GM19468 (cell line): ENCODE measurements at regions not wholly inside any gene's neighbourhood (a gene's known extent, or its start where the extent isn't known, plus 50 kb on each side); places are given as distances from the start of the nearest gene placed in this dataset.
"Not testable (repeated sequence)": the region's sequence is repeated elsewhere in the genome, so short reads cannot be mapped to it uniquely, and the experiment has no call there.

Experiments
- ATAC-seq: cut with Tn5 transposase; IDR thresholded peaks from one replicate; pipeline ENCODE4 v1.9.1; 2021; ENCODE audit warnings: mild to moderate bottlenecking, moderate library complexity, moderate number of reproducible peaks; ENCODE audit not compliant: unreplicated experiment; ENCODE audit errors: extremely low read depth

- no peak for ATAC-seq
These were observed 230.8 kb downstream of the TFAP2B start for GRCh38 chr6:51049288-51049982.

- no peak for ATAC-seq
These were observed 231.6 kb downstream of the TFAP2B start for GRCh38 chr6:51049983-51050877.

- ATAC-seq = not testable (repeated sequence)
These were observed 234.0 kb downstream of the TFAP2B start for GRCh38 chr6:51052716-51053115.

GRCh38 chr6:51055316-51055715, 236.6 kb downstream of the TFAP2B start:
- not testable (repeated sequence) for ATAC-seq

- no peak for ATAC-seq
These were observed 238.6 kb downstream of the TFAP2B start for GRCh38 chr6:51057296-51057695.

- no peak for ATAC-seq
These were observed 241.6 kb downstream of the TFAP2B start for GRCh38 chr6:51060262-51060762.

GRCh38 chr6:51062166-51062722, 243.6 kb downstream of the TFAP2B start:
- no peak for ATAC-seq

DNA sequence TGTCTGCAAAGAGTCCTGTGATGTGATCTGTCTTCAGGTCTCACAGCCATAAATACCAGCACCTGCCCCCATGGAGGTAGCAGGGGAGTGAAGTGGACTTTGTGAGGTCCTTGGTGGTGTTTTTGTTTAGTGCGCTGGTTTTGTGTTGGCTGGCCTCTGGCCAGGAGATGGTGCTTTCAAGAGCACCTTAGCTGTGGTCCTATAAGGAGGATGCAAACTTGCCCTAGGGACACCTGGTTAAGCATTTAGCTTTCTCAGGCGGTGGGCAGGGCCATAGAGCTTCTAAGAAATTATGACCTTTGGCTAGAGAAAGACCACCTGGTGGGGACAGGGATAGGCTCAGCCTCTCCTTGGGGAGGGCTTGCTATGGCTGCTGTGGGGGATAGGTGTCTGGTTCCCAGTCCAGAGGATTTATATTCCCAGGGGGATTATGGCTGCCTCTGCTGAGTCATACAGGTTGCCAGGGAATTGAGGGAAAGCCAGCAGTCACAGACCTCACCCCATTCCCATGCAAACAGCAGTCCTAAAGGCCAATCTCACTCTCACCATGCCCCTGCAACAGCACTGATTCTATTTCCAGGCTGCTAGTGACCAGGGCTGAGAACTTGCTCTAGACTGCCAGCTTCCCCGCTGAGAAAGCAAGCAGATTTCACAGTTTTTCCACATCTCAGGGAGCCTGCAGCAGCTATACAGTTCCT, 259.3 kb downstream of the TFAP2B start:
- ATAC-seq = no peak

DNA sequence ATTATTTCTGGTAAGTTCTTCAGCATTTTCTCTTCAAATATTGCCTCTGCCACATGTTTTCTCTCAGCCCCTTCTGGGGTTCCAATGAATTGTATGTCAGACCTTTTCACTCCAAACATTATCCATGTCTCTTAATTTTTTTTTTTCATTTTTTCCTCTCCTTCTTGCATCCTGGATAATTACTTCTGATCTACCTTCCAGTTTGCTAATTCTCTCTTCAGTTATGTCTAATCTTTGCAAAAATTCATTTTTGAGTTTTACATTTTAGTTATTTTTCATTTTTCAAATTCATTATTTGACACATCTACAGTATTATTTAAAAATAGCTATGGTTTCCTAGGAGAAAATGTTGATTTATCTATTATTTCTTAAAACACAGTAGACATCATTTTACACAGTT, 271.7 kb downstream of the TFAP2B start:
- no peak for ATAC-seq

DNA sequence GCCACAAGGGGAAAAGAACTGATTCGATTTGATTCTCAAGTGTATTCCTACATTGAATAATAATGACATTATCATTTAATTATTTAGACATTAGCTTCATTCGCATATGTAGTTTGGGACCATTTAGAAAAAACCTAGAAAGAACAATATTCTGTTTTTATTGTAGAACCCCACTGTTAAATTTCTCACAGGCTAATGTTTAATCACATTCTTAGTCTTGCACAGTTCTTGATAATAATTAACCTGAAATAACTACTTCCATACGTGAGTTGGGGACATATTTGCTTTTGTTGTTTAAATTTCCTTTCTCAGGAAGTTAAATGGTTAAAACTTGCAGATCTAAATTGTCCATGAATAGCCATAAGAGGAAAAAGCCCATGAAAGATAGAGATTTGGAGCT, 275.2 kb downstream of the TFAP2B start:
- no peak for ATAC-seq

DNA sequence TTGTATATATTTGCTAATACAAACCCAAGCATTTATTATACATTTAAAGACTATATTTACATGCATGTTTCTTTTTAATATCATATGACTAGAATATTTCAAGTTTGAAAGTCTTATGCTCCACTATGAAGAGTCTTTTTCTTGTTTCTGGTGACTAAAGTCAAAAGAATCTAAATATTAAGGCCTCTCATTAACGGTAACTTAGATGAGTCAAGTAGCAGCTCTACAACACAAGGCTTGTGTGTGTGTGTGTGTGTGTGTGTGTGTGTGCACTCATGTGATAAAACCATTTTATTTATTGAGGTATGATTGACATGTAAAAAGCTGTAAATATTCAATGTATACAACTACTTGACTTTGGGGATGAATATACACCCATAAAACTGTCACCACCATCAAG, 275.6 kb downstream of the TFAP2B start:
- no peak for ATAC-seq

DNA sequence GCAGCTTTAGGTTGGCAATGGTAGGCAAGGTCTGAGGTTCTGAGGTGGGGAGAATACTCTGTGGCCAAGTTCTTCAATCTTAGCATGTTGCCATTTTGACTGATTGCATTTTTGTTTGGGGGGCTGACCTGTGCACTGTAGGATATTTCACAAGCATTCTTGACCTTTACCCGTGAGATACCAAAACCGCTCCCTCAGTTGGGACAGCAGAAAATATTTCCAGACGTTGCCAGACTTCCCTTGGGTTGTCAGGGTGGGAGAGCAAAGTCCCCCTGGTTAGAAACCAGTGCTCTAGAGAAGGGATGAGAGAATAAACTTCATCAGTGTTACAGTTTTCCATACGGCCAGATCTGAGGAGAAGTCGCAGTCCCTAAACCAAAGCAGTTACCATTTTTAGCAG, 279.6 kb downstream of the TFAP2B start:
- no peak for ATAC-seq

DNA sequence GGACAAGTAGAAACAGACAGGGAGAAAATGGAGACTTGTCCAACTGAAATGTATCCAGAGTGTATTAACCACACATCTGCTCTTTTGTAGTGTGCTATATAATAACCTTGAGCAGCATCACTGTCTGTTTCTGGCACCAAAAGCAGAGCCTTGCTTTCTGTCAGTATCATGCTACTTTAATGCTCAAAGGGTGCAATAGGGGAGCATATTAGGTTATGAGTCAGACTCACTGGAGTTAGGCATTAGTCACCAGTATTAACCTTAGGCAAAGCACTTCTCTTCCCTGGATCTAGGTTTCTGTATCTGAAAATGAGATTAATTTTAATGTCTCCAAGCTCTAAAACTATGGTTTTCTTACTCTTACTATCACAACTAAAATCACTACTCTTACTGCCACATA, 280.1 kb downstream of the TFAP2B start:
- ATAC-seq = no peak

DNA sequence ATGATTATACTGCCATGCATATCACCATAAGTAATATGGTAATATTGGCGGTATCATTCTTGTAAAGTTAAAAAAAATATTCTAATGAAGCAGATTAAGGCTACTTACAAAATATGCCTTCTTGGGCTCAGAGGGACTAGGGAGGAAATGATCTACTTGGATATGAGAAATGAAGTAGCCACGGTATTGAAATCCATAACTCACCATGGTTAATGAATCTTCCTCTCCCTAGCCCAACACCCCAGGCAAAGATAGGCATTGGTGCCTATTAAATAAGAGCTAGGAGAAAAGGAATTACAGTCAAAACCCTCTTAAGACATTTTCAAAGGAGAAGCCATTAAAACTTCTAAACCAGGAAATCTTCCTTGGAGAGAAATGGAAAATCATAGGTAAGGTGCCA, 280.5 kb downstream of the TFAP2B start:
- no peak for ATAC-seq

GRCh38 chr6:51105357-51105756, 286.7 kb downstream of the TFAP2B start:
- ATAC-seq = no peak

GRCh38 chr6:51107769-51108203, 289.1 kb downstream of the TFAP2B start:
- no peak for ATAC-seq

DNA sequence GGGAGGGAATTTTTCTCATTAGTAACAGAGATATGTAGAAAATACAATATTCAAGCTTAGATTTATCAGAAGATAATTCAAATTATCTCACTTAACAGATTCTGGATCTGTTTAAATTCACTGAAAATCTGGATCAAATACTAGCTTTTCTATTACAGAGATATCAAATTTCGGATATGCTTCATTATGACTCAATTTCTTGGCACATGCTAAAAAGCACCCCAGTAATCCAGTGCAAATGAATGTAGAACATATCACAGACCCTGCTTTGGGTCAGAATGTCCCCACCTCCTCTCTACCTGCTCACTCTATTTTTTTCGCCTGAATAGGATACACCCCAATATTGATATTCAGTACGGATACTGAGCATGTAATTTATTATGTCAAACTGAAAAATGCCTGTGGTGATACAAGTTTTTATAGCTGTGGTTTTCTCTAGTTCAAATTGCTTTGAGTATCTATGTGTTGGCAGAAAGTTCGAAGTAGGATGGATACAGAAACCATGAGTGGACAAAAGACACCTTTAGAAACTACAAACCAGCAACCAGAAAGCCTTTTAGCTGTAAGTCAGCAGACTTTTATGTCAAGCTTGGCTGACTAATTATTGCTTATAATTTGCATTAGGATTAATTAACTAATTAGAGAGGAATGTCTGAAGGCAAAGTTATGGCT, 290.0 kb downstream of the TFAP2B start:
- ATAC-seq = no peak

- no peak for ATAC-seq
These were observed 294.1 kb downstream of the TFAP2B start for GRCh38 chr6:51112731-51113130.

- ATAC-seq = no peak
These were observed 298.1 kb downstream of the TFAP2B start for GRCh38 chr6:51116723-51117122.

GRCh38 chr6:51118792-51119191, 300.1 kb downstream of the TFAP2B start:
- no peak for ATAC-seq
